AG08395 (cell line): ENCODE measurements at regions not wholly inside any gene's neighbourhood (a gene's known extent, or its start where the extent isn't known, plus 50 kb on each side); places are given as distances from the start of the nearest gene placed in this dataset.
"Not testable (repeated sequence)": the region's sequence is repeated elsewhere in the genome, so short reads cannot be mapped to it uniquely, and the experiment has no call there.

Source experiments
- DNase-seq: peaks from one replicate; pipeline ENCODE4 v3.0.0; 2012; ENCODE audit warnings: mixed read lengths, low spot score

- no peak for DNase-seq
Measured at GRCh38 chr2:128613876-128614275, 295.2 kb upstream of the HS6ST1 start.

- not testable (repeated sequence) for DNase-seq
Measured at GRCh38 chr2:128614907-128615306, 296.2 kb upstream of the HS6ST1 start.

DNA sequence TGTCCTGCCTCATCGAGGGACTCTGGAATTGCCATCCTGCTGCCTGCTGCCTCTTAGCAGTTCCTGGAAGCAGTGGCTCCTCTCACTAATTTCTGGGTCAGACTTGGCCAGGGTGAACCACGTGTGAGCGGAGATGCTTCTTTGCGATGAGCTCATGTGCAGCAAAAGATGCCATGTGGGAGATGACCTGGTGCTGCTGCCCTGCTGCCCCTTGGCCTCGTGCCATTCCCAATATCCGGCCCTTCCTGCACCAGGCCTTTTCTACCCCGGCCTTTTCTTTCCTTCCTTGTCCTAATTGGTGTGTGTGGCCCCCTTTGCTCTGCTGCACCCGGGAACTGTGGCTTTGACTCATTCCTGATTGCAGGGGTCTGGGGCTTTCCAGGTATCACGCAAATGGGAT lies 296.9 kb upstream of the HS6ST1 start:
- DNase-seq, result no peak

GRCh38 chr2:128617029-128617590 lies 298.4 kb upstream of the HS6ST1 start:
- no peak for DNase-seq

DNA sequence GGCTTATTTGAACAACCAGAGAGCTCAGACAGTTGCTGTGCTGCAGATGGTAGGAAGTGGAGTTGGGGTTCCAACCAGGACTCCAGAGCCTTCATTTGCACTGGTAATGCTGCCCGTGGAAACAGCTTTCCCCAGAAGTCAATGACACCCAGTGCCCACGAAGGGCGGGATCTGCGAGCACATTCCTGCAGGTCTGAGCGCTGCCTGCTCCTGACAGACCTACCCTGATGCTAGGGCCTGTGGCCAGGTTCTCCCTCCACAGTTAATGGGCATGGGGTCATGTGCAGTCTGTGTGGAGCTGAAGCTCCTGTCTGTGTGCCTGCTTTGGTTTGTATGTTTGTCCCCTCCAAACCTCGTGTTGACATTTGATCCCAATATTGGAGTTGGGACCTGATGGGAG lies 299.0 kb upstream of the HS6ST1 start:
- no peak for DNase-seq

DNA sequence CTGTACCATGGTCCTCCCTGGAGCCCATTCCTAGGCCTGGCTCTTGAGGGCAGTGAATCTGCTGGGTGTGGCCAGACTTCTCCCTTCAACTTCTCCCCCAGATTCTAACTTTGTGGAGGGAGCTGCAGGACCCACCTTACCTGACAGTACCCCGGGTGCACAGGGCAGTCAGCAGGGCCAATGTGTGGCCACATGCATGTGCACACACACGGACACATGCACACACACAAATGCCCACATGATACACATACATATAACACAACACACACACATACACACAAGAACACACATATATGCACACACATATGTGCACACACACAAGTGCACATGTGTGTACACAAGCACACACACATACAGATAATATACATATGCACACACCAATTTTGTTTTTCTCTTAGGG lies 300.0 kb upstream of the HS6ST1 start:
- DNase-seq, result no peak

DNA sequence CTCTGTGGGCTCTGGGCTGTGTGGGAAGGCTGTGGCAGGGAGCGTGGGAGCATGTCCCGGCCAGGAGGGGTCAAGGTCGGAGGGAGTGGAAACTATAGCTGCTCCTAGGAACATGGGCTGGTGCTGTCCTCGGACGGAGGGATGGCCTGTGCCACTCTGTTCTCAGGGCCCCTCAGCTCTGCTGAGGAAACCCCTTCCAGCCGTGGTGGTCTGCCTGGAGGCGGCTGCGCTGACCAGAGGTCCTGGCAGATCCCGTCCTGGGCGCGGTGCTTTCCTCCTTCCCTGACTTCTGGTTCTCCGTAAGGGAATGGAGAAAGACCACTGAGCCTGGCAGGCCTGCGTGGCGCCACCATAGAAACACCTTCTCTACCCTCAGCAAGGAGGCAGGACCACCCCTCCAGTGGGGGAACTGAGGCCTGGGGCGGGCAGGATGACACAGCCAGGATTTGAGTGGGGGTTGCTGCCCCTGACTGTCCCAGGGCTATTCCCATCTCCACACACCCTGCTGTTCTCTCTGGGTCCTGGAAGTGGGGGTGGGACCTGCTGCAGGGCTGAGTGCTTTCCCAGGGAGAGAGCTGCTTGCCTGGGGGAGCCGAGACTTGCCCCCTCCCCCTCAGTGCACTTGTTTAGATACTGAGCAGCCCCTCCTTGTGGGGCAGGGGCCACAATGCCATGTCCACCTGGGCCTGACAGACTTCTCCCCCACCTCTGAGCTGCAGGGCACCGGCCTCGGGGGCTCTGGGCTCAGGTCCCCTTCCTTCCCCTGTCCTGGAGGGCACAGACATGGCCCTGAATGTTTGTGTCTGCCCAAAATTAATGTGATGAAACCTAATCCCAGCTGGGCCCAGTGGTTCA lies 301.0 kb upstream of the HS6ST1 start:
- no peak for DNase-seq

- no peak for DNase-seq
Measured at GRCh38 chr2:128621074-128621473, 302.4 kb upstream of the HS6ST1 start.

DNA sequence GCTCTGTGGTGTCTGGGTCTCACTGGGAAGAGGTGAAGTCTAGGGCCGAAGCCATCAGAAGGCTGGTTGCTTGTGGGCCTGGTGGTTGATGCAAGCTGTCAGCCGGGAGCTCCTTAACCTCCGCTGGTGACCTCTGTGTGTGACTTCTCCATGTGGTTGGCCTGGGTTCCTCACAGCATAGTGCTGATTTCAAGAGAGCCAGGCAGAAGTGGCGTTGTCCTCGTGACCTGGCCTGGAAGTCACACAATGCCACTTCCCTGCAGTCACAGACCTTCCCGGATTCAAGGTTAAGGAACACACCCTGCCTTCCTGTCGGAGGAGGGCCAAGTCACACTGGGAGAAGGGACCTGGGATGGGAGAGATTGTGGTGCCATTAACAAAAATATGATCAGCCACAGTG lies 303.7 kb upstream of the HS6ST1 start:
- no peak for DNase-seq

GRCh38 chr2:128622955-128623620 lies 304.4 kb upstream of the HS6ST1 start:
- no peak for DNase-seq

- peak; percentile 93 for DNase-seq
Measured at GRCh38 chr2:128623776-128624761, 305.4 kb upstream of the HS6ST1 start.

DNA sequence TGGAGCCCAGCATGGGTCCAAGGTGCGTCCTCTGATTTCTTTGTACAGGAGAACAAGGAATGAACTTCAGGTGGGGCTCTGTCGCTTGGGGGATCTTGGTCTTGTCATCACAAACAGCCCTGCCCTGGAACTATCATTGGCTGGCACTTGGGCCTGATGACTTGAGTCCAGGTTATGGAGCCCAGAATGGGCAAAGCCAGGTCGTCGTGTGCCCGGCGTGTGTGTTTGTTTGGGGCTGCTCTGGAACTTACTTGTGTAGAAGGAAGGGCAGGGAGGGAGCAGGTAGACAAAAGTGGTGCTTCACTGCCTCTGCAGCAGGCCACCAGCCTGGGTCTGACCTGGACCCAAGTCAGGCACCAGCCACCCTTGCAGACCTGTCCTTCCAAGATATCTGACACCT lies 306.3 kb upstream of the HS6ST1 start:
- DNase-seq, result no peak

DNA sequence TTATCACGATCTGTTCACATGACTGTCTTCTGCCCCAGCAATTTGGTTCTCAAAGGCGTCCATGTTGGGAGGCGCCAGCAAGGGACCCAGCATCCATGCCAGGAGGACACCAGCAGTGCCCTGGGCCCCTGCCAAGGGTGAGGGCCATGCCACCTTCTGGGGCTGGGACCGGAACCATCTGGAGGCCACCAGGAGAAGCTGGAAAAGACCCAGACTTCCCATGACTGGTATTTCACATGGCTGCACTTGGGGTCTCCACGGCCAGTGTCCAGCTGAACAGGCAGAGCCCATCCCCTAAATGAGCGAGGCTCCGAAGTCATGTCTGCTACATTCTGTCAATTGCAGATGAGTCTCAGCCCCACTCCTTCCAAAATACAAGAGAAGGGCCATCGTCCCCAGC lies 306.8 kb upstream of the HS6ST1 start:
- no peak for DNase-seq

DNA sequence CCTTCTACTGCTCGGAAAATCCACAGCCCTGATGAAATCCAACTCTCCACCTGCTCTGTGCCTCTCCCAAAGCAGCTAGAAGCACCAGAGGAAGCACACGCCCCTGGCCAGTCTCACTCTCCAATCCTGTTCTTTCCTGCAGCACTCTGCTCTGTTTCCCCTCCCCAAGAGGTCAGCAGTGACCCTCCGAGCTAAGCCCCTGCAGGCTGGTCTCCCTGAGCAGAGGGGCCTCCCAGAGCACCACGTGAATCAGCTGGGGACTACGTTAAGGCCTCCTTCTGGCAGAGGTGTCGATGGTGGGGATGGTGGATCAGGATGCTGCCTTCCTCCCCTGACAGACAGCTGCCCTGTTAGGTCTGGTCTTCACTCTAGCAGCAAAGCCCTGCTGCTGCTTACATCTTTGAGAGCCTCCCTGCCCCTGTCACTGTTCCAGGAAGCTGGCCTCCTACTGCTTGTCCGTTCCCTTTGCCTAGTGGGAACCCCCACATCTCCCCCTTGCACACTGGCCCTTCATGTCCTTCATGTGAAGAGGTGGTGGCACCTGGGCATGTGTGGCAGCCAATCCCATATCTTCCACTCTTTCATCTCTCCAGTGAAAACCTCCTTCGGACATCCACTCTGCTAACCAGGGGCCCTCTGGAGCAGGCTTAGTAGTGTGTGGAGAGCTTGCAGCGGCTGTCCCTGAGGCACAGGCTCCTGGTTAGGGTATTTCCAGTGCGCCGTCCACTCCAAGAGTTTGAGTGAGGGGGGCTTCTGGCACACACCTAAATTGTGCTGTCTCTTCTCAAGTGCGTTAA lies 307.5 kb upstream of the HS6ST1 start:
- DNase-seq, result no peak

- no peak for DNase-seq
Measured at GRCh38 chr2:128626760-128627511, 308.3 kb upstream of the HS6ST1 start.

DNA sequence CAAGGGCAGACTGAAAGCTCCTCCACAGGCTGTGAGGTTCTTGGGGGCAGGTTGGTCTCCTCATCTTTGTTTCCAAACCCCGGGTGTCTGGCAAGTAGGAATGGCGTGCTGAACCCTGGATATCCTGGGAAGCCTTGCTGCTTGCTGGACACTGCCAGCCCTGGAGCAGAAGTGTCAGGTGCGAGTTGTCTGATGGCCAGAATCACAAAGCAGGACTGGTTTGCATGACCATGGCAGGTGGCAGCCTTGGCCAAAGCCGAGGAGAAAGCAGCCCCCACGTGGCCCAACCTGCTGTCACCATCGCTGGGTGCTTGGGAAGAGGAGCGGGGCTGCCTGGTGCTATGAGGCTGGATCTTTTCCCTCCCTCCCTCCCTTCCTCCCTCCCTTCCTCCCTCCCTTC lies 309.5 kb upstream of the HS6ST1 start:
- DNase-seq, result no peak

DNA sequence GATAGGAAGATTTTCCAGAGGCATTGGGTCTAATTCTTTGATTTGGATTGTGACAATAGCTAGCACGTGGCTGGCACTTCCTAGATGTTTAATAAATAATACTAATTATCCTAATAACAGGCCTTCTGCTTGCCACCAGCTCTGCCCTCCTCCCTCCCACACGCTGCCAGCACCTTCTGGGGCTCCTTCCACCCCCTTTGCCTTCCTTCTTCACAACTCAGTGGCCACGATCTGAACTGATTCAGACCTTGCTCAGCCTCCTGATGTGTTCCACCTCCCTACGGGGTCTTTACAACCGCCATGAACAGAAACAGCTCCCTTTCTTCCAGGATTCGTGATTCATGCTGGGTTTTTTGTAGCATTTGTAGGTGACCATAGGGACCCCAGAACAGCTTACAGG lies 310.3 kb upstream of the HS6ST1 start:
- DNase-seq, result no peak

GRCh38 chr2:128630974-128631697 lies 312.5 kb upstream of the HS6ST1 start:
- no peak for DNase-seq

DNA sequence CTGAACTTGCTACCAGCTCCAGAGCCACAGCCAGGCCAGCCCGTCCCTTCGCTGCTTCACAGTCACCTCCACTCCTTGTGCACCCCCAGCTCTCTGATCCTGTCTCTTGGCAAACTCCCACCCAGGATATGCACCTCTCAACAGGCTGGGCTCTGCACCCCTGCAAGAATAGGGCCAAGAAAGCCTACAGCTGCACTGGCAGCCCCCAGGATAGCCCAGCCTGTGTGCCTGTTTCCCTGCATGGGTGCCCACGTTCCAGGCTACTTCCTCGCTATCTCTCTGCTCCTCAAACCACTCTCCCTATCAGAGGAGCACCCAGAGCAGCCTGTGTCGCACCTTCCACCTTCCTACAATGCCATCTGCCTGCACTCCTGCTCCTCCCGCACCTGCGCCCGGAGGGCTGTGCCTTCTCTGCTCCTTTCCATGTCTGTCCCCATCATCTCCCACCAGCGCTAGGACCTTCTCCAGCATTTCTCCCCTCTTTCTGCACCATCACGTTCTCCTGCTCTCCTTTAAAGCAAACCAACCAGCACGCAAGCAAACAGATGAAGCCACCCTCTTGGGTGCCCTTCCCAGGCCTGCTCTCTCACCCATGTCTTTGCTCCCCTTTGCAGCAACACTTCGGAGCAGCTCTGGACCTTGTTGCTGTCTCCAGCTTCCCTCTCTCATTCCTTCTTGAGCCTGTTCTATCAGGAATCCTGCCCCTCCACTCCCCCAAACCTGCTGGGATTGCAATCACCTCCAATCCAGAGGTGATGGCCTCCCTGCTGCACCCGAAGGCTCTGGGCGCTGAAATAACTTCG lies 313.2 kb upstream of the HS6ST1 start:
- no peak for DNase-seq
